ENCODE measurements at regions not wholly inside any gene's neighbourhood (a gene's known extent, or its start where the extent isn't known, plus 50 kb on each side); places are given as distances from the start of the nearest gene placed in this dataset.

- DNase-seq (ENCODE audit: low read depth in 2 of 2), result no peak
Observed at GRCh38 chr20:43306837-43307236, 117.1 kb upstream of the PTPRT start.

GRCh38 chr20:43305749-43306148 is 116.0 kb upstream of the PTPRT start:
- DNase-seq (ENCODE audit: low read depth in 2 of 2), result no peak

DNA sequence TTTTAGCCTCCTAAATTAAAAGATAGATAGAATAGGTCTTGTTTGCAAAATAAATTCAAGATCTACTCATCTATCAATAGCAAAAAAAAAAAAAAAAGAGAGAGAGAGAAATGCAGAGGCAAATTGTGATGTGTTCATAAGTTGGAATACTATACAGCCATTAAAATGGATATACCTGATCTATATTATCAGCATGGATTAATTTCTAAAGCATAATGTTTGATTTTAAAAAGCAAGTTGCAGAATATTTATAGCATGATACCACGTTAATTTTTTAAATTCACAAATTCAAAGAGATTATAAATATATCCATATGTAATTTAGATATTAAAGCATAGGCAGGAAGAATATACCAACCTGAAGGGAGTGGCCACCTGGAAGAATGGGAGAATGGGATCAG is 114.9 kb upstream of the PTPRT start:
- no peak for DNase-seq (ENCODE audit: low read depth in 2 of 2)

DNA sequence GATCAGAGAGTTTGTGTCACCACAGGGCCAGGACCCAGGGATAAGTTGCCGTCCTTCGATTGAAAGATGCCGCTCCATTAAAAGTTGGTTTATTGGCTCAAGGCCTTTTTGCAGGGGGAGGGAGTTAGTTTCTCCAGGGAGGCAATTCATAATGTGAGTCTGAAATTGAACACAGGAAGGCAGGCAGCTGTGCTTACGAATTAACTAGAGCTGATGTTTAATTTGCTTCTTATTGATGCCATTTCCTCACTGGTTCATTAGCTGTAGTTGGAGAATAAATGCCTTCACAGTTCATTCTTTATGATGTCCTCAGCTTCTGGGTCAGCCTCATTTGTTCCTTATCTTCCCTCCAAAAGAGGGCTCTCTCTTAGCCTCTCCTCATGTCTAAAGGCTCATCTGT is 113.2 kb upstream of the PTPRT start:
- no peak for DNase-seq (ENCODE audit: low read depth in 2 of 2)

DNA sequence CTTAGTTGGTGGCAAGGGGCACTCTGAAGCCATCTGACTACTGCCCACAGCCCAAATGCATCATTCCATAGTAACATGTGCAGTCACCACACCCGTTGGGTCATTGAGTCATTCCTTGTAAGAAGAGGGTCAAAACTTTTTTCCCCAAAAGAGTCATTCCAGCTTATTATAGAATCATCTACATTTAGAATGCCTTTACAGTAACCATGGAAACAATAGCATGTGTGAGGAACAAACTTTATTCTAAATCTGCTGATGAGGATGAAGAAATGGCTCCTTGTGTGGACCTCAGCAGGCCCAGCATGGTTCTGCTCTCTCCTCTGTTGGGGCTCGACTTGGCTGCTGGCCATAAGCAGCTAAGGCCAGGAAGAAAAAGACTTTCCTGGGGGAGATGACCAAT is 111.2 kb upstream of the PTPRT start:
- DNase-seq (ENCODE audit: low read depth in 2 of 2), result no peak

DNA sequence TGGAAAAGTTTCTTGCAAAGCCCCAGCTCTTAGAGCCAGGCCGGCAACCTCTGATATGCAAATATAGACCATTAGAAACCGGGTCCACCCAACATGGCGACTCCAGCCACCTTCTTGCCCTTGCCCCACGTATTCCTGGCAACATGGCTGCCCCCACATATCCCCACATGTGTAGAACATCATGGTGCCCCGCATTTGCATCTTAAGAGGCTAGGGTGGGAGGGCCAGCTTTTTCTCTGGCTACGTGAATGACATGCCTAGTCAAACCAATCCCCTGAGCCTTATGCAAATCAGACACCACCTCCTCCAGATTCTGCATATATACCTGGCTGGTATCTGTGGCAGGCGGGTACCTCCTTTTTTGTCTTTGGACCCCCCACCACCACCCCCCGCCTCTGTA is 106.1 kb upstream of the PTPRT start:
- DNase-seq (ENCODE audit: low read depth in 2 of 2), result no peak

DNA sequence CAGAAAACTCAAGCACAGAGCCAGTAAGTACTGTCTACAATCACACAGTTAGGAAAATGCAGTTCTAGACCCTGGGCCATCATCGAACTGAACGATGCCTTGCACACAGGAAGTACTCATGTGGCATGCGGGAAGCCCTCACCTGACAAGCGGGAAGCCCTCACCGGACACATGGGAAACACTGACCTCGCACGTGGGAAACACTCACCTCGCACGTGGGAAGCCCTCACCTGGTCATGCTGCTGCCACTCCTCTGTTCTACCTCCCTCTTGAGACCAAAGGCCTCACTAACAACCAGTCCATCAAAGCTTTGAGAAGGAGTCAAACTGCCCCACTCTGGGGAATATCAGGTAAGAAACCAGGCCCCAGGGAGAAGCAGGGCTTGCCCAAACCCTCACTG is 105.6 kb upstream of the PTPRT start:
- DNase-seq (ENCODE audit: low read depth in 2 of 2), result no peak

DNA sequence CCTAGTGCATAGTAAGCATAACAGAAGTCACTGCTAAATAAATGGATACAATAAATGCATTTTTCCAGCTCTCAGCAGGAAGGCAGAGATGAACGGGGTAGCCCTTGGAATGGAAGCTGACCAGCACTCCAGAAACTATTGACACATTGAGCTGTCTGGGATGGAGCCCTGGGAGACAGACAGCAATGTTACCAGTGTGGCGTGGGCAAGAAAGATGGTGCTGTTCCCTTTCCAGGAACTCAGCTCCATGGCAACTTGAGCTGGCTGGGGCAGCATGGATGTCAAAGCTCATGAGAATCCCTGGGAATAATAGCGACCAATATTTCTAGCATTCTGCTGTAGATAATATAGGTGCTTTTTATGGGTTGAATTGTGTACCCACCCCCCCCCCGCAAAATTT is 104.3 kb upstream of the PTPRT start:
- no peak for DNase-seq (ENCODE audit: low read depth in 2 of 2)

DNA sequence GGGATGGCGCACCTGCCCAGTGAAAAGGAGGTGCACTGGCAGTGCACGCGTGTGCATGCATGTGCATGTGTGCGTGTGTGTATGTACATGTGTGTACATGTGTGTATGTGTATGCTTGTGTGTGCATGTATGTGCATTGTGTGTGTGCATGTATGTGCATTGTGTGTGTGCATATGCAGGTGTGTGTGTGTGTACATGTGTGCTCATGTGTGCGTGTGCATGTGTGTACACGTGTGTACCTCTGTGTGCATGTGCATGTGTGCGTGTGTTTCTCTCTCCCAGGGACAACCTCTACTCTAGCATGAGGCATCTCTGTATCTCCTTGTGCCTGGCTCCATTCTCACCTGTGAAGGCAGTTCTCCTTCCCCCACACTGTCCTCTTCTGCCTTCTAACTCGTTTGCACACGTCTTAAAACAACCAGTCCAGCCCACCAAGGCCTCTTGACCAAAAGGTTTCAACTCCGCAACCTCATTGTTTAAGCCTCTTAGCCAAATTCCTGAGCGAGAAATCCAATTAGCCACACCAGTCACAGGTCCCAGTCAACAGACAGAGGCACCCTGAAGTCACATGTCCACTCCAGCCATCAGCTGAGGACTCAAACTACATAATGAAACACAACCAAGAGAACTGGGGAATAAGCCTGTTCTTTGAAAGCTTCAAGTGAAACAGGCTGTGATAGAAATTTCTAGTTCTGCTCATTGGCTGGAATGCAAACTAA is 103.5 kb upstream of the PTPRT start:
- no peak for DNase-seq (ENCODE audit: low read depth in 2 of 2)

- no peak for DNase-seq (ENCODE audit: low read depth in 2 of 2)
Observed at GRCh38 chr20:43292222-43292621, 102.5 kb upstream of the PTPRT start.

DNA sequence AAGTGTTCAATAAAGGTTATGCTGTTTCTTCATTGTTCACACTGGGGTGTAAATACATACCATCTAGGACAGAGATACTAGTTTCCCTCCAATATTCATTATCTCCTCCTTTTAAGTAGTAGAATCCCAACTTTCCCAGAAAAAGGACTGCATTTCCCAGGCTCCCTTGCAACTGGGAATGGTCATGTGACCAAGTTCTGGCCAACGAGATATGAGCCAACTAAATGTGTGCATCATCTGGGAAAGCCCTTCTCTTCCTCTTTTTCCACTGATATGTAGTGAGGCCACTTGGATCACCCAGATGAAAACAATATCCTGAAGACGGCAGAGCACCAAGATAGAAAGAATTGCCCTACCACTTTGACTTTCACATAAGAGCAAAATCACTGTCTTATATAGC is 97.9 kb upstream of the PTPRT start:
- DNase-seq (ENCODE audit: low read depth in 2 of 2), result no peak

DNA sequence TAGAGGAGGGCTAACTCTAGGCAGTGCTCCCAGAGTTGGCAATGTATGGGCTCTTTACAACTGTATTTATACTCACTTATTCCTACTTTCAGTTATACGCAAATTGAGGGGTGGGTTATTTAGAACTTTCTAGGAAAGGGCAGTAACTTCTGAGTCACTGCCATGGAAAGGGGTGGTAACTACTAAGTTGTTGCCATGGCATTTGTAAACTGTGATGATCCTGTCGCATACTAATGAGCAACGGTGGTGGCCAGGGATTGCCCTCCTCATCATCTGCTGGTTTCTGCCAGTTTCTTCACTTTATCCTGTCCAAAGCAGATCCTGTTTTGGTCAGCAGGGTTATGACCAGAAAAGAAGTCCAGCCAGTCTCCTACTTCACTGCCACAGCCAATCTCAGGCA is 95.5 kb upstream of the PTPRT start:
- no peak for DNase-seq (ENCODE audit: low read depth in 2 of 2)

GRCh38 chr20:43284486-43284885 is 94.8 kb upstream of the PTPRT start:
- no peak for DNase-seq (ENCODE audit: low read depth in 2 of 2)

DNA sequence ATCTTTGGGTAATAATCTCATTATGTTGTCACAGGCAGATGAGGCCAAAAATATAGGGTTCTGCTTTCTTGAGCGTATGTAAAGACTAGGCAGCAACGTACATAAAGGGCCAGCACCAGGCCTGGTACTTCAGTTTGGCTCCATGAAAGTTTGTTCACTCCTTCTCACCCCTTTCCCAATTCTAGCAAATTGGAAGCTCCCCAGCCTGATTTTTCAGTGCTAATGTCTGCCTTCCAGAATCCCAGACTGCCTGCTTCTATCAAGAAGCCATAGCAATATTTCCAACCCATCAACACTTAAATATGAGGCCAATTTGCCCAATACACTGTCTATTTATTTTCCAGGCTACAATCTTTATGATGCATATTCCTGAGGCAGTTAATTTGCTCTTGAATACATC is 93.4 kb upstream of the PTPRT start:
- no peak for DNase-seq (ENCODE audit: low read depth in 2 of 2)

DNA sequence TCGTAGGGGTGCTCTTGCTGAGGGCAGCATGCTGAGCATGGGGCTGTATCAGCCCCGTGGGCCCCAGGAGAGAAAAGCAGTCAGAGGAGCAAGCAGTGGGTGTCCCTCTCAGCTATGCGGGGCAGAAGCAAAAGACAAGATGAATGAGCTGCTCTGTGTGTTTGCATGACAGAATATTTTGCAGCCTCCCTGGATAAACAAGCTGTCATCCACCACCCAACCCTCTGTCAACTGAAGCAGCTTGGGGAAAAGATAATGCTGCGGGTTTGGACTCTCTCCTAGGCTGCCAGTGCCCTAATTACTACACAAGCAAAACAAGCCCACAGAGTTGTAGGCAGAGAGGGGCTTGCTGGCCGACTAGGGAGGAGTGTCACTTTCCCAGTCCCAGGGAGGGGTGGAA is 82.3 kb upstream of the PTPRT start:
- no peak for DNase-seq (ENCODE audit: low read depth in 2 of 2)

DNA sequence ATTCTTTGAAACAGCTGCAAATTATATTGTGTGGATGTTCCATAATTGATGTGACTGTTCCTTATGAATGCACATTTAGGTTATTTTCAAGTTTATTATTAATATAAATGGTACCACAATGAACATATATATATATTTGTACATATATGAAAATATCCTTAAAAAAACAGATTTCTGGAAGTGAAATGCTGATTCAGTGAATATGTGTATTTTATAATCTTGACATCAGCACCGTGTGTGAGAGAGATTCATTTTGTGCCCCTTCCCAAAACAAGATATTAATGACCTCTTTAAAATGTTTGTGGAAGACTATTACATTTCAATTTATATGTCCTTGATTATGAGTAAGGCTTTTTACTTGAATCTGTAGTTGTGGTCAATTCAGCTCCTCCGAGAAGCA is 75.7 kb upstream of the PTPRT start:
- no peak for DNase-seq (ENCODE audit: low read depth in 2 of 2)

GRCh38 chr20:43263226-43263625 is 73.5 kb upstream of the PTPRT start:
- no peak for DNase-seq (ENCODE audit: low read depth in 2 of 2)

- DNase-seq (ENCODE audit: low read depth in 2 of 2), result no peak
Observed at GRCh38 chr20:43262341-43262740, 72.6 kb upstream of the PTPRT start.

- no peak for DNase-seq (ENCODE audit: low read depth in 2 of 2)
Observed at GRCh38 chr20:43255877-43256276, 66.2 kb upstream of the PTPRT start.

- no peak for DNase-seq (ENCODE audit: low read depth in 2 of 2)
Observed at GRCh38 chr20:43252761-43253160, 63.1 kb upstream of the PTPRT start.

GRCh38 chr20:43248341-43248740 is 58.6 kb upstream of the PTPRT start:
- no peak for DNase-seq (ENCODE audit: low read depth in 2 of 2)

- DNase-seq (ENCODE audit: low read depth in 2 of 2), result no peak
Observed at GRCh38 chr20:43247361-43247760, 57.7 kb upstream of the PTPRT start.

DNA sequence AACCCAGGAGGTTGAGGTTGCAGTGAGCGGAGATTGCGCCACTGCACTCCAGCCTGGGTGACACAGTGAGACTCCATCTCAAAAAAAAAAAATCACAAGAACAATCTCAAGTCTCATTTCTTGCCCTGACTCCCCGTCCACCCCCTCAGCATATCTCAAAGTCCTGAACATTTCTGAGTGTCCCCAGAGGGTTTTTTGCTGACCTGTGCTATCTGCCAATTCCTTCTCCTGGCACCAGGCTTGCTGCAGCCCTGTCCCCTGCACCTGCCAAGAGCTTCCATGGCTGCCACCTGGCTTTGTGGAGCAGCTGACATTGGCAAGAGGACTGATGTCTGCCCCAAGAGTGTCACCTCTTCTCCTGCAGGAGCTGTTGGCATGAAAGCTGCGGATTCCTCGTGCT is 54.9 kb upstream of the PTPRT start:
- no peak for DNase-seq (ENCODE audit: low read depth in 2 of 2)

DNA sequence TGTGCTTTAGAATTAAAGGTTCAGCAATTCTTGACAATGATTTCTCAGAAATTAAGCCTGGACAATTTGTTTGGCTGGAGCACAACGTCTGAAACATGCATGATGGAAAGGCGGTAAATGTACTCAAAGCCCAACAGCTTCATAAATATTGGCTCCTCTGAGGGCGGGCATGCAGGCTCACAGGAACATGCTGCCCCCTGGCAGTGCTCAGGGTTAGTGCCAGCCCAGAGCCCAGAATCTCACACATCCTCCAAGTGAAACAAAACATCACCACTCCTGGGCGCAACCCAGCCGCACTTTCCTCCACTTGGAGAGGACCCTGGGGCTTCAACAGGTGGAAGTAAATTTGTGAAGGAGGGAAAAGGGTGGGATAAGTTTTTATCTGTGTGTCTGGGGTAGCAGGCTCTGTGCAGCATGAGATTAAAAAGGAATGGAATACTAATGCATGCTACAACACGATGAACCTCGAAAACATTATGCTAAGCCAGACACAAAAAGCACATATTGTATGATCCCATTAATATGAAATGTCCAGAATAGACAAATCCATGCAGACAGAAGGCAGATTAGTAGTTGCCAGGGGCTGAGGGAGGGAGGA is 54.1 kb upstream of the PTPRT start:
- DNase-seq (ENCODE audit: low read depth in 2 of 2), result no peak
